Adrenal gland (tissue), 9 donors: ENCODE measurements at regions not wholly inside any gene's neighbourhood (a gene's known extent, or its start where the extent isn't known, plus 50 kb on each side); places are given as distances from the start of the nearest gene placed in this dataset.
A peak's percentile ranks its signal among the peaks of the same experiment; 100 is the strongest.

ENCODE experiments used
- DNase-seq, 7 donors: peaks; one replicate each; pipeline ENCODE4 v3.0.0-alpha.2; 2019 to 2020
- H3K27ac ChIP-seq, 5 donors: fragments of 200-600 bp; sonication (generic) in 4 of 5; 1 replicate in 3 of 5; 2 replicates in 2 of 5; pipeline versions ENCODE4 v1.5.1 to v1.8.0; 2016 to 2020; ENCODE audit warnings: mild to moderate bottlenecking in 1 of 5
- H3K27me3 ChIP-seq: fragments of 200-600 bp; 2 replicates; pipeline ENCODE4 v1.8.0; 2021
- H3K36me3 ChIP-seq, 2 donors: fragments of 200-600 bp; replicated peaks in 1 of 2; 1 replicate in 1 of 2; 2 replicates in 1 of 2; pipeline versions ENCODE4 v1.5.1 to v1.8.0; 2018 to 2022
- H3K4me1 ChIP-seq, 2 donors: fragments of 200-600 bp; replicated peaks in 1 of 2; 1 replicate in 1 of 2; 2 replicates in 1 of 2; pipeline versions ENCODE4 v1.5.1 to v1.8.0; 2018 to 2021
- H3K4me3 ChIP-seq, 4 donors: fragments of 200-600 bp; sonication (generic) in 3 of 4; one replicate each; pipeline ENCODE4 v1.5.1; 2016 to 2018
- H3K9me3 ChIP-seq, 3 donors: fragments of 200-600 bp; sonication (generic) in 1 of 3; replicated peaks in 1 of 3; 1 replicate in 2 of 3; 2 replicates in 1 of 3; pipeline versions ENCODE4 v1.5.1 to v1.8.0; 2016 to 2021
- CTCF ChIP-seq, 6 experiments: fragments of 450-650 bp in 4 of 6; fragments of 200-600 bp in 2 of 6; sonication (generic) in 1 of 6; IDR thresholded peaks; 1 replicate in 5 of 6; 2 replicates in 1 of 6; pipeline versions ENCODE4 v1.5.1 to v1.8.0; 2016 to 2021; ENCODE audit warnings: antibody characterized with exemption in 6 of 6, mild to moderate bottlenecking in 2 of 6, moderate library complexity in 1 of 6
- POLR2A ChIP-seq, 2 donors: fragments of 450-650 bp; IDR thresholded peaks; one replicate each; pipeline ENCODE4 v1.6.1; 2017; ENCODE audit warnings: antibody characterized with exemption in 2 of 2, mild to moderate bottlenecking in 2 of 2, moderate library complexity in 1 of 2
- WGBS, 4 donors: extraction: QIAGEN DNeasy Blood & Tissue Kit in 2 of 4; methylation state at CpG; one replicate each; pipeline versions ENCODE4 v1.1.5 to v1.1.7; 2013 to 2017; 5-methylcytosine and 5-hydroxymethylcytosine counted together
- intact Hi-C, 2 donors: fragments of 100-400 bp; cut with DNase I; formaldehyde crosslinking; loops; one replicate each; pipeline versions ENCODE4 v1.14.1 to v1.15.0; 2022 to 2023
- donor health status: healthy with polysubstance abuse.
- donor health status: Bipolar disorder and iron deficiency.
- donor health status: DM: yes; HTN: yes; CAD: no.
- donor health status: DM: no; HTN: no; CAD: no.
- donor health status: DM: no; HTN: no; CAD: no.

GRCh38 chr18:7447318-7448028 lies 119.6 kb upstream of the PTPRM start:
- no peak overlapping the region for H3K27ac ChIP-seq
- intact Hi-C loops = no loop called here
- no peaks in the 10 kb centered on the region for H3K27me3 ChIP-seq
- no peaks in the 10 kb centered on the region for H3K4me1 ChIP-seq
- H3K4me3 ChIP-seq = no peak overlapping the region
- 42 to 69% (median 51%) methylated on average over 2 of the region's 2 CpGs for WGBS, 4 donors
- H3K36me3 ChIP-seq = no peaks in the 10 kb centered on the region
- no peaks in the 10 kb centered on the region for H3K9me3 ChIP-seq
- DNase-seq = no peak
- no peak for TF ChIP-seq POLR2A (IDR thresholded peaks at IDR 0.05)
- TF ChIP-seq CTCF (IDR thresholded peaks at IDR 0.05) = no peak

- WGBS, 4 donors = 35 to 37% (median 36%) methylated on average over 6 of the region's 6 CpGs
- Histone ChIP-seq H3K27me3 (no peaks in the 10 kb centered on the region), H3K4me1 (no peaks in the 10 kb centered on the region), H3K36me3 (no peaks in the 10 kb centered on the region), H3K4me3 (no peak overlapping the region), H3K27ac (no peak overlapping the region), H3K9me3 (no peaks in the 10 kb centered on the region)
- DNase-seq = peak in 5 of 7 donors; percentile 21 to 55 (median 37)
- intact Hi-C loops = loop anchor here in 1 of 2 donors (10.0 kb wide), 1 partner anchor 178 kb away; no protein-coding TSS in a partner anchor
- TF ChIP-seq CTCF (IDR thresholded peaks at IDR 0.05) (peak; percentile 21 to 60 (median 47)), POLR2A (IDR thresholded peaks at IDR 0.05) (no peak)
Measured at GRCh38 chr18:7452331-7452730, 114.8 kb upstream of the PTPRM start.

- no peak for TF ChIP-seq CTCF (IDR thresholded peaks at IDR 0.05)
- TF ChIP-seq POLR2A (IDR thresholded peaks at IDR 0.05) = no peak
- Histone ChIP-seq H3K4me3 (no peak overlapping the region), H3K4me1 (no peaks in the 10 kb centered on the region), H3K27me3 (no peaks in the 10 kb centered on the region), H3K9me3 (no peaks in the 10 kb centered on the region), H3K36me3 (no peaks in the 10 kb centered on the region), H3K27ac (no peak overlapping the region)
- intact Hi-C loops = loop anchor here in 1 of 2 donors (10.0 kb wide), 1 partner anchor 180 kb away; no protein-coding TSS in a partner anchor
- no peak for DNase-seq
- WGBS, 4 donors = 66 to 88% (median 74%) methylated on average over 4 to 6 of the region's 6 CpGs
Measured at GRCh38 chr18:7454429-7454828, 112.7 kb upstream of the PTPRM start.

- DNase-seq = no peak
- TF ChIP-seq CTCF (IDR thresholded peaks at IDR 0.05) = no peak
- no peak for TF ChIP-seq POLR2A (IDR thresholded peaks at IDR 0.05)
- H3K4me1 ChIP-seq = no peaks in the 10 kb centered on the region
- no peaks in the 10 kb centered on the region for H3K36me3 ChIP-seq
- 74 to 85% (median 81%) methylated on average over 8 of the region's 8 CpGs for WGBS, 4 donors
- no peaks in the 10 kb centered on the region for H3K27me3 ChIP-seq
- no peak overlapping the region for H3K4me3 ChIP-seq
- no peaks in the 10 kb centered on the region for H3K9me3 ChIP-seq
- intact Hi-C loops = loop anchor here in 1 of 2 donors (10.0 kb wide), 1 partner anchor 182 kb away; no protein-coding TSS in a partner anchor
- H3K27ac ChIP-seq = no peak overlapping the region
Measured at GRCh38 chr18:7456376-7456775, 110.7 kb upstream of the PTPRM start.
